GM19351 (cell line): ENCODE measurements at regions not wholly inside any gene's neighbourhood (a gene's known extent, or its start where the extent isn't known, plus 50 kb on each side); places are given as distances from the start of the nearest gene placed in this dataset.

ENCODE experiments used
- ATAC-seq: cut with Tn5 transposase; IDR thresholded peaks from one replicate; pipeline ENCODE4 v1.9.1; 2021; ENCODE audit warnings: mild to moderate bottlenecking, moderate library complexity; ENCODE audit not compliant: unreplicated experiment

DNA sequence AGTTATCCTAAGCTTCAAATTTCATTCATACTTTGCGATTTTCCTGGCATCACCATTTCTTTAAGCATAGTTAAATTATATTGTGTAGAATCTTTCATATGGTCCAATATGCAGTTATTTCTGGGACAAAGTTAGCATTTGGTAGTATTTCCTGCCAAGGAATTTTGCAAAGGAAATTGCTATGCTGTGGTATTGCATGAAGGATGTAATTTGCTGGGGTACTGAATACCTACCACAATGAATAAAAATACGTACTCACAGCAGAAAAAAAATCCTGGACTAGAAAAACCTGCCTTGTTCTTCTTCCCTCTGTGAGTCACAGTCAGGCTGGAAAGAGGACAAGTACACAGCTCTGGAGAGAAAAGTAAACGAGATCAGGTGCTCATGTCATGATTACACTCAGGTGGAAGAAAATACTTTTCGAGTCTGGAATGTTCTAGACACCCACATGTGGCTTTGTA lies 241.2 kb downstream of the PTBP2 start:
- no peak for ATAC-seq

GRCh38 chr1:96964761-96965160 lies 243.2 kb downstream of the PTBP2 start:
- no peak for ATAC-seq

DNA sequence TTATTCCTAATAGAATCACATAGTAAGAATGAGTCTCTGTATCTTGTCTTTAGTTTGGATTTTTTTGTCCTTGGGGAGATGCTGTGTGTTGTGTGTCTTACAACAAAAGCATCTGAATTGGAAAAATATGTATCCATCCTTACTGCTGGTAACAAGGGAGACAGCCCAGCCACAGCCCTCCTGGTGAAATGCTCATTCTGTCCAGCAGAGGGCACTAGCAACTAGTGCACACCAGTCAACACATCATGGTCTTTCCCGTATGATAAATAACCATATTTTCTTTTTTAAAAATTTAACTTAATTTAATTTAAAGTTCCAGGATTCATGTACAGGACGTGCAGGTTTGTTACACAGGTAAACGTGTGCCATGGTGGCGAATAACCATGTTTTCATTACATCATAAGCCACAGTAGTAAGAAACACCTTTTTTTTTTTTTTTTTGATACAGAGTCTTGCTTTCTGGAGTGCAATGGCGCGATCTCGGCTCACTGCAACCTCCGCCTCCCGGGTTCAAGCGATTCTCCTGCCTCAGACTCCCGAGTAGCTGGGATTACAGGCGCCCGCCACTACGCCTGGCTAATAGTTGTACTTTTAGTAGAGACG lies 245.1 kb downstream of the PTBP2 start:
- ATAC-seq = peak; percentile 88

- ATAC-seq = no peak
These were observed 245.7 kb downstream of the PTBP2 start for GRCh38 chr1:96967311-96967710.

GRCh38 chr1:96968541-96968940 lies 247.0 kb downstream of the PTBP2 start:
- no peak for ATAC-seq

- no peak for ATAC-seq
These were observed 247.4 kb downstream of the PTBP2 start for GRCh38 chr1:96968983-96969382.

DNA sequence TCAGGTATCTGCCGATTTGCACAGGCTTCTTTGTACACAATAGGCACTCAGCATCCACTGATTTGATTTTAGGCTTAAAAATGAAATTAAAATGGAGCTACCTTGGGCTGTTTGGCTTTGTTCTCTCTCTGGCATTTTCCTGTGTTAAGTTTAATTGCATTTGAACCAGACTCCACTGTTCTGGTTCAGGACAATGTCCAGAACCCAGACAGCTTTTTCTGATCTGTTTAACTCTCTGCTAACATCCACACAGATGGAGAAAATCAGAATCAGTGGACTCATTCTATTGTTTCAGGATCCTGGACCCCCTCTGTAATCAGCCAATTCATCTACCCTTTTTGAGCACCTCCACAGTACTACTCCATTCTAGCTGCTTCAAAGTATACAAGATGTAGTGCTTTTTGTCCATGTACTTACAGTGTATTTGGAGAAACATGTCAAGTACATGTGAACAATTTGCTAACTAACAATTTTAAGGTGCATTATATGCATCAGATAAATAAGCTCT lies 248.1 kb downstream of the PTBP2 start:
- no peak for ATAC-seq

DNA sequence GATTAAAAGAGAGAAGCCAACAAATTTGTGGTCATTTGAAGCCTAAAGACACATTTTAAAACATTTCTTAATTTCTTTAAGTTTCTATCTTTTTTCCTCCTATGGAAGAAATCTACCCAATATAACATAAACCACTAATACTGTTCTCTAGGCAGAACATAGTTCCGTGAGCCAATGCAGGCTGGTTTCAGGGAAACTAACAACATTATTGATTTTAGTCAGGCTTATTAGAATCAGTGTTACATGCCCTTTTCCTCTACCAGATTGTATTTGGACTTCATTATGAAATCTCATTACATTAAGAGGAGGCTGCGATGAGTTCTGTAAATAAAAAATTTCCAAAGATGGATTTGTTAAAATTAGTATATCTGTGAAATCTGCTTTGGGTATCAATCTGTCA lies 249.9 kb downstream of the PTBP2 start:
- no peak for ATAC-seq

DNA sequence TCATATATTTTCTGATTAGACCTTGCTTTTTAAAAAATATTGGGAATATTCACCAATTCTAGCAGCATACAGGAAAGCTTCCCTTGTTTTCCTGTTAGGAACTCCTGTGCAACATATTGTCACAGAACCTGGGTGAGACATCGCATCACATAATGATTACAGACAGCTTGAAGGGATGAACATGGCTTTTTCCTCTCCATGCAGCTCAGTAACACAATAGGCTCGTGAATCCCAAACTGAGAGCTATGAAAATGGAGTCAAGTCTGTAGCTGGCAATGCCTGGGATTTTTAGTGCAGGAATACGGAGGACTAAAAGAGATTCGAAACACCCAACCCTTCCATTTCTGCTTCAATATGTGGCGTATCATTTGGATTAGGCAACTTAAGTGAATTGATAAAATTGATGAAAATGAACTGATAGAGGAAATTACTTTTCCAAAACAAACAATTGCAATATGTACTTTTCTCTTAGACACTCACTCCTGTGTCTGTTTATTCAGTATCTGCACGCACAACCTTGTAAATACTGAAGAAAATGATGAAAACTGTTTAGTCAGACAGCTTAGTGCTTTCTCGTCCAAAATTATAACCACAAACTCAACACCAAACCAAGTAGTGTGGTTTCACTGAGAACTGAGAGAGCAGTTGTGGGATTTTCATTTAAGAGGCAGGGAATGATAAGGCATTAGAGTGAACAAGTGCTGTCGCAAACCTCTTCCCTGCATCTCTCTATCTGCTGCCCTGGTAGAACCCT lies 250.4 kb downstream of the PTBP2 start:
- ATAC-seq = no peak

- no peak for ATAC-seq
These were observed 252.0 kb downstream of the PTBP2 start for GRCh38 chr1:96973605-96974004.

DNA sequence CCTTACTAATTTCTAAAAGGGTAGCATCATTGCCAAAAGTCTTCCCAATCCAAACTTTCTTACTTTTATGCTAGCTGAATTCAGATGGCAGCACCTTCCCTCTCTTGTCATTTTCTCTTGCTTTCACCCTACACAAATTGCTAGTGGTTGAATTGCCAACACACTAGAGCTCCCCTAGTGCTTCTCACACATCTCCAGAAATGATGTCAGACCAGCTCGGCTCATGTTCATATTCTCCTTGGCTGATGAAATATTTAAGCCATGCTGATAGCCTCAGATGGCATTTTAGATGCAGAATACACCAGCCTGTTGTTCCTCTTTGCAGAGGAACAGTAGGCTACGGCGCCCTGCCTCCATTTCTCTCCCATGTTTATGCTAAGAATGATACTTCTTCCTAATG lies 256.9 kb downstream of the PTBP2 start:
- no peak for ATAC-seq

DNA sequence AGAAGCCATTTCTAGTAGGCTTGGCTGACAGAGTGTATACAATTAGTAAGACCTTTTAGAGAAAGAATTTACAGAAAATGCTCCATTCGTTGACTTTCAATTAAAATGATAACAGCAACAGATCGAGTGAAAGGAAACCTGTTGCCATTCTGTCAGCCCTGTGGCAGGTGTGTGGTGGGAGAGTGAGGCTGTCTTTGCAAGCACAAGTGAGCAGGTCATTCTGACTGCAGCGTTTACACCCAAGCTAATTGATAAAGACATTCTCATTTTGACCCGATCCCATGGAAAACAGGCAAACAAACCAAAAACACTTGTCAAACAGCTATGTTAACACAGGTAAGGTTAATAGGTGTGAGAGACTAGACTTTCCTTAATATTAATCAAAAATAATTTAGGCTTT lies 257.3 kb downstream of the PTBP2 start:
- ATAC-seq = no peak

DNA sequence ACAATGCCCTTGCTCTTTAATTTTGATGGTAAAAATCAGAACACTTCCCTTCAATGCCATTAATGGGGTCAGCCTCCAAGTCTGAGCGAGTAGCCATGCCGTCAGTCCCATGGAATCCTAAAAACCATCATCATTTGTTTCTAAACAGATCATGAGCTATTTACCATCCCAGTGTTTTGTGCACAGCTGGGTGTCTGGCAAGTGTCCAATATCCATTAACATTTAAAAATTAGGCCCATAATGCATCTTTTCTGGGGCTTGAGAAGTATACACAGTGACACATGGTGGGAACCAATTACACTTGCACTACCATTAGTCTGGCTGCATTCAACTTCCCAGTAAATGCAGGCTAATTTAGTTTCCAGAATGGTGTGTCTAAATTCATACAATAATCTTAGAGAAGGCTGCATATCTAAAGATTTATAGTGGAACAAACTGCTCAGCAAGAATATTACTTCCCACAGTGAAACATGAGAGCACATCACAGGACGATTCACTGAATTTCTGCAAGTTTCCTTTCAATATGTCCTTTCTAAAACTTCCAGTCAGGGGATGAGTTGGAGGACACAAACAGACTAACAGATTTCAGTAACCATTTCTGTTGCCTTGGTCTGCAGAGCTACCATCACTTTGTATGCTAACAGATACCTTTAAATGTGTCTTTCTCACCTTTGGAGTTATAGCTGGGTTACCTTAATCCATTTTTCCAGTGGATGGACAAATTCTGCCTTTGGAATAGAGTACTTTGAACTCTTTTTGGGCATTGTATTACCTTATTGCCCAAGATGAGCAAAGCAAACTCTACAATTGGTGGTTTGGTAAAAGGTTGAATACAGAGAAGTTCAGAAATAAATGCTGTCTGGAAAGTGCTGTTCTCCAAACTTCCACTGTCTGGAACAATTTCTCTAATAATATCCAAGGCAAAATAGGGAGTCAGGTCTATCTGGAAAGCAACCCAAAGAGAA lies 258.0 kb downstream of the PTBP2 start:
- ATAC-seq = no peak

GRCh38 chr1:96980448-96980847 lies 258.9 kb downstream of the PTBP2 start:
- no peak for ATAC-seq

GRCh38 chr1:96981181-96981580 lies 259.6 kb downstream of the PTBP2 start:
- no peak for ATAC-seq

GRCh38 chr1:96982118-96982517 lies 260.5 kb downstream of the PTBP2 start:
- ATAC-seq = no peak

- ATAC-seq = no peak
These were observed 262.3 kb downstream of the PTBP2 start for GRCh38 chr1:96983866-96984265.

DNA sequence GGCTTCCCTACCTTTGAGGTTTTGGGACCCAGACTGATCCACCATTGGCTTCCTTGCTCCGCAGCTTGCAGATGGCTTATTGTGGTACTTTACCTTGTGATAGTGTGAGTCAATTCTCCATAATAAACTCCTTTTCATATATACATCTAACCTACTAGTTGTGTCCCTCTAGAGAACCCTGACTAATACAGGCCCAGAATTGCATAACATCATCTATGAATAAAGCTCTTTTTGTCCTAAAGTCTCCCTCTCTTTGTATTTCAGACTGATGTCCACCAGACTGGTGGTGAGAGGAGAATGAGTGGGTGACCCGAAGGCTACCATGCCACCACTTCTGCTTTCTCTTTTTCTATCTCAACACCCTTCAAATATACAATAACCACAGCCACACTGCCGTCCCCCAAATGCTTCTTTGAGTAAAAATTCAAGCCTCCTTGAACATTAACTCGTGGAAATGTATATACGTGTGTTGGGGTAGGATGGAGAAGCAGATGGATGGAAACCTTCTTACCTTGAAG lies 265.7 kb downstream of the PTBP2 start:
- peak; percentile 50 for ATAC-seq

DNA sequence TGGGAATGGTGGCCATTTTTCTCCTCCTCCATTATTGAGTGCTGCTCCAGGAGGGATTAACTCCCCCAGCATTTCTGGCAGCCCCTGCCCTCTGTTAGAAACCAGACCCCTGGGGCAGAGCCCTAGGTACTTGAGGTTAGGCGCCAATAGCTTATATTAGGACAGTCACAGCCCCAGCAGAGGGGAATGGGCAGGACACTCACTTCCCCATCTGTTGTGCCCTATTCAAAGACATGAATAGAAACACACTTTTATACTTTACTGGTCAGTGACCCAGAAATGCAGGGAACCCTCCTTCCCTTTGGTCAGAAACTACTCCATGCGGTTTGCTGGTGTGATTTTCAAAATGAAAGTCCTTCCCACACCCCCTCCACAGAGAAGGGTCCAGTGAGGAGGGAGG lies 267.7 kb downstream of the PTBP2 start:
- no peak for ATAC-seq

GRCh38 chr1:96990136-96990535 lies 268.6 kb downstream of the PTBP2 start:
- ATAC-seq = no peak

GRCh38 chr1:96991261-96991660 lies 269.7 kb downstream of the PTBP2 start:
- no peak for ATAC-seq
